ENCODE measurements at regions not wholly inside any gene's neighbourhood (a gene's known extent, or its start where the extent isn't known, plus 50 kb on each side); places are given as distances from the start of the nearest gene placed in this dataset.

GRCh38 chr9:79013715-79014610 lies 557.8 kb upstream of the TLE4 start:
- DNase-seq (ENCODE audit: low read depth in 2 of 2), result no peak

GRCh38 chr9:79014929-79015699 lies 556.7 kb upstream of the TLE4 start:
- no peak for DNase-seq (ENCODE audit: low read depth in 2 of 2)

GRCh38 chr9:79015951-79016350 lies 555.8 kb upstream of the TLE4 start:
- no peak for DNase-seq (ENCODE audit: low read depth in 2 of 2)

- DNase-seq (ENCODE audit: low read depth in 2 of 2), result no peak
Measured at GRCh38 chr9:79020276-79020675, 551.5 kb upstream of the TLE4 start.

DNA sequence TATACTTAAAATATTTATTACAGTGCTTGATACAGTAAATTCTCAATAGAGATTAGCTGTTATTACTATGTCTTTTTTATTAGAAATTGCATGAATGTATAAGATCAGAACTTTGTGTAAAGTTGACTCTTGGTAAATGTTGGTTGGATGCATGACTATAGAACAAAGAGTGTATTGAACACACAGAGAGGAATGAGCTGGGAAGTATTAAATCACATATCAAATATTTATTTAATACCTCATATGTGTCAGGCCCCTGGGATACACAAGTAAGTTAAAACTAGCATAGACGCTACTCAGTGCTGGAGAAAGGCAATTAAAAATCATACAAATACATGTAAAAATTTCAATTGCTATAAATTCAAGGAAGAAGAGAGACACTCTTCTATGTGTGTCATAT lies 550.7 kb upstream of the TLE4 start:
- no peak for DNase-seq (ENCODE audit: low read depth in 2 of 2)

DNA sequence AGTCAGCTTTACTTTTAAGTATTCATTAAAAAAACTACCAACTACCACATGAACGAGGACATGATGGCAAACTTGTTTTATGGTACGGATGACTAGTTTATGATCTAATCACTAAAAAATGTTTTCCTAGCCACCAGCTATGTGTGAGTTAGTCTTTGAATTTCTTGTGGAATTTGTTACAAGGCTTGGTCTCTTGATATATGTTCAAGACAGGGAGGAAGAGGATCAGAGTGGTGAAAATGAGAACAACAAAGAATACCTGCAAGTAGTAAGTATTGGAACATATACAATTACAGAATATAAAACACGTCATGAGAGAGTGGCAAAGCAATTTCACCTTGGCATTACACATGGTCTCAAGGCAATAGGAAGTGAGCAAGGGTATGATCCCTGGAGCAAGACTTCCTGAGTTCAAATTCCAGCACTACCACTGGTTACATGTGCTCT lies 548.6 kb upstream of the TLE4 start:
- DNase-seq (ENCODE audit: low read depth in 2 of 2), result no peak

- no peak for DNase-seq (ENCODE audit: low read depth in 2 of 2)
Measured at GRCh38 chr9:79026316-79026715, 545.4 kb upstream of the TLE4 start.

DNA sequence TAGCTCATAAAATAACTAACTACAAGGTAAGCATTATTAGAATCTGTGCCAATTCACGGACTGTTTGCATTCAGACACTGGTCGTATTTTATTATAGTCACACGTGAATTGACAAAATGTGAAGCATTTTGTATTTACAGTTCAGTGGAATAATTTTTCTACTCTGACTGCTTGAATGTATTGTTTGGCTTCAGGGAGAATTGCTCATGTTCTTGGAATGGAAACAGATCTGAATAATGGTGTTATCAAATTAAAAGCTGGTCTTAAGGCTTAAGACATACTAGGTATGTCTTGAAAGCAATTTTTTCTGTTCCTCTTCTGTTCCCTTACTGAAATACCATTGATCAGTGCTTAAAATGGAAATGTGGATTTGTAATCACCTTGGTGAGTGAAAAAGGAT lies 543.7 kb upstream of the TLE4 start:
- no peak for DNase-seq (ENCODE audit: low read depth in 2 of 2)

DNA sequence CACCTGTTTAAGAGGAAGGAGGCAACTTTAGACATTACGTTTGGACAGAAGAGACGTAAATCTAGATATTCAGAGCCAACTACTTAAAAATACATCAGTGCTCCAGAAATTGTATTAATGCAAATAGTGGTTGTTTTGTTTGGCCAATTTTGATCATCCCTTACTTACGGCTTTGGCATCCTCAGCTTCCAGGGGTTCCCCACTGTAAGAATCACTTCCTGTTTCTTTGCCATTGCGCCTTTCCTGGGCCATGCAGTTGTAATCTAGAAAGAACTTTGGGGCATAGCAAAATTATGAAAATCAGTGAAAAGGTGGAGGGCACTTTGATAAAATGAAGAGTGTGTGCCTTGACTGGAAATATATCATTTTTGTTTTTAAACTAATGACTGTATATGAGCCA lies 537.2 kb upstream of the TLE4 start:
- DNase-seq (ENCODE audit: low read depth in 2 of 2), result no peak

GRCh38 chr9:79037338-79037737 lies 534.4 kb upstream of the TLE4 start:
- no peak for DNase-seq (ENCODE audit: low read depth in 2 of 2)

GRCh38 chr9:79040671-79041070 lies 531.1 kb upstream of the TLE4 start:
- no peak for DNase-seq (ENCODE audit: low read depth in 2 of 2)

- no peak for DNase-seq (ENCODE audit: low read depth in 2 of 2)
Measured at GRCh38 chr9:79041266-79041665, 530.5 kb upstream of the TLE4 start.

- no peak for DNase-seq (ENCODE audit: low read depth in 2 of 2)
Measured at GRCh38 chr9:79043916-79044315, 527.8 kb upstream of the TLE4 start.

- no peak for DNase-seq (ENCODE audit: low read depth in 2 of 2)
Measured at GRCh38 chr9:79046401-79046800, 525.4 kb upstream of the TLE4 start.

DNA sequence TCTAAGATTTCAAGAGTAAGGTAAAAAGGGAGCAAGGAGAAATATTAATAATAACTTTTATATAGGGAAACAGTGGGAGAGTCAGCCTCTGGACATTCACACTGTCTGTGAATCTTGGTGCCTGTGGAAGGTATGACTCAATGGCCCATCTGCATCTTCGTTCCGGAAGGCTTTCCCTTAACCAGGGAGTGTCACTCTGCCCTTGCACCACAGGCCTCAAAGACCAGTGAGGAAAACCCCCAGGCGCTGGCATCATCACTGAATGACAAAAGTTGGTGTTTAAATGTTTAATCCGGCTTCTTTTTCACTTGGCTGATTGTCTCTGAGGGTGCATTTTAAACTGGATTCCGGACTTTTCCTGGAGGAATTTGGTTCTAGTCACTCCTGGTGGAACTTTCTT lies 522.4 kb upstream of the TLE4 start:
- DNase-seq (ENCODE audit: low read depth in 2 of 2), result no peak

- DNase-seq (ENCODE audit: low read depth in 2 of 2), result no peak
Measured at GRCh38 chr9:79053598-79053997, 518.2 kb upstream of the TLE4 start.

- DNase-seq (ENCODE audit: low read depth in 2 of 2), result no peak
Measured at GRCh38 chr9:79054500-79054899, 517.3 kb upstream of the TLE4 start.

DNA sequence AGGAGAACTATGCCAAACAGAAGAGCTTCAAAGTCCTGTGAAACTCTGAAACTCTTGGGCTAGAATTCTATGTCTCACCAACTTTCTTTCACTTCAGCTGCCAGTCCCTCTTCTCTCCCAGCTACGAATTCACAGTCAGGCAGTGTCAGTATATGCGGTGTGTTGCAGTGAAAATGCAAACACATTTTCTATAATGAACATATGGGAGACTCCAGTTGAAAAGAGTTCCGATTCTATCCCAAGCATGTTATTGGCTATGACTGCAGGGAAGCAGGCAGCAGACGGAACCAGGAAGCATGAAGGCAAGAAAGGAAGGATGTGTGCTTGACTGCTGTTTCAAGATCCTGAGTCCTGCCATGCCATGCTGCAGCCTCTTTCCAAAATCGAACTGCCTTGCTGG lies 515.7 kb upstream of the TLE4 start:
- no peak for DNase-seq (ENCODE audit: low read depth in 2 of 2)

DNA sequence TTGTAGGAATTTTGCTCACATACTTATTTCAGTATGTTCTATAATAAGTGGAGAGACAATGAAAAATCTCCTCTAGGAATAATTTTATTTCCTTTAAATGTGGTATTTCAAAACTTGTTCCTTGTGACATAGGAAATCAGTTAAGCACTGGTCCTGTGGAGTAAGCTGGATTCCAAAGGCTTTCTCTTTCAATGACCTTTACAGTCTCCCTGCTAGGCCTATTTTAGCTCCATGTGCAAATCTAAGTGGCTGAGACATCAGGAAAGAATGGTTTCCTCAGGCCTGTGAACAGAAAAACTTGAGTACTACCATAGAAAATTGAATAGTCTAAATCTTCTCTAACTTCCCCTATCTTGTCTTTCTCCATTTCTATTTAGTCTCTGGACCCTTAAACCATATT lies 514.2 kb upstream of the TLE4 start:
- no peak for DNase-seq (ENCODE audit: low read depth in 2 of 2)

- DNase-seq (ENCODE audit: low read depth in 2 of 2), result no peak
Measured at GRCh38 chr9:79060766-79061165, 511.0 kb upstream of the TLE4 start.

- no peak for DNase-seq (ENCODE audit: low read depth in 2 of 2)
Measured at GRCh38 chr9:79061752-79062616, 509.8 kb upstream of the TLE4 start.

DNA sequence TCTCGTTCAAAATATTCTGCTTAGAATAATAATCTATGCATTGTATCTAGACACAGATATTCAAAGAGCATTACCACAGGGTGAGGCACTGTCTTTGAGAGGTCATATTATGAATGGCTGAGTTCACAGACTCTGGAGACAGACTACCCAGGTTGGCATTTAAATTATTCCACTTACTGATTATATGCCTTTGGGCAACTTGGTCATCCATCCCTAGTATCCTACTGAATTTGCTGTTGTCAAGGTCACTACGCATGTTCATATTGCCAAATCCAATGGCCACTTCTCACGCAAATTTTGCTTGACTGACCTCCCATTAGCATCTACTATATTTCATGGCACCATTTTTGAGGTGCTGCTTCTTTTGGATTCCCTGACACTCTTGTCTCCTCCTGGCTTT lies 498.6 kb upstream of the TLE4 start:
- no peak for DNase-seq (ENCODE audit: low read depth in 2 of 2)

Data from stimulated activated CD8-positive, alpha-beta memory T cell treated with anti-CD3 and anti-CD28 coated beads, Interleukin-15, amount 100 ng/mL, for 48 hours (primary cell).